Loucy (cell line): ENCODE measurements at regions not wholly inside any gene's neighbourhood (a gene's known extent, or its start where the extent isn't known, plus 50 kb on each side); places are given as distances from the start of the nearest gene placed in this dataset.

Experiments
- H2AFZ ChIP-seq: fragments of 200-600 bp; sonication (generic); 2 replicates; pipeline ENCODE4 v1.6.0; 2016; ENCODE audit warnings: antibody characterized with exemption, mild to moderate bottlenecking, low read length, moderate library complexity
- H3F3A ChIP-seq: fragments of 200-600 bp; 2 replicates; pipeline ENCODE4 v1.6.0; 2016; ENCODE audit warnings: antibody characterized with exemption, low read depth, mild to moderate bottlenecking
- H3K27me3 ChIP-seq: fragments of 200-600 bp; sonication (generic); 2 replicates; pipeline ENCODE4 v1.6.1; 2014; ENCODE audit warnings: low read length, mild to moderate bottlenecking; ENCODE audit not compliant: insufficient read depth, poor library complexity, severe bottlenecking
- H3K36me3 ChIP-seq: fragments of 200-600 bp; sonication (generic); 2 replicates; pipeline ENCODE4 v1.6.1; 2016; ENCODE audit warnings: low read length; ENCODE audit not compliant: insufficient read depth
- H3K4me1 ChIP-seq: fragments of 200-600 bp; sonication (generic); 2 replicates; pipeline ENCODE4 v1.5.1; 2014; ENCODE audit warnings: low read length, mild to moderate bottlenecking; ENCODE audit not compliant: insufficient read depth, poor library complexity, severe bottlenecking
- H3K4me2 ChIP-seq: fragments of 200-600 bp; sonication (generic); 2 replicates; pipeline ENCODE4 v1.6.0; 2014; ENCODE audit warnings: antibody characterized with exemption, low read length, low read depth, mild to moderate bottlenecking; ENCODE audit not compliant: poor library complexity, severe bottlenecking
- H3K4me3 ChIP-seq: fragments of 200-600 bp; sonication (generic); 2 replicates; pipeline ENCODE4 v1.5.1; 2014; ENCODE audit warnings: low read length, mild to moderate bottlenecking, mixed read lengths; ENCODE audit not compliant: poor library complexity, severe bottlenecking
- H3K79me2 ChIP-seq: fragments of 200-600 bp; sonication (generic); 2 replicates; pipeline ENCODE4 v1.6.1; 2014; ENCODE audit warnings: low read length; ENCODE audit not compliant: insufficient read depth
- H3K9ac ChIP-seq: fragments of 200-600 bp; sonication (generic); 2 replicates; pipeline ENCODE4 v1.6.0; 2014; ENCODE audit warnings: mild to moderate bottlenecking, low read depth, low read length, moderate library complexity; ENCODE audit not compliant: poor library complexity, severe bottlenecking
- H3K9me2 ChIP-seq: fragments of 200-600 bp; sonication (generic); replicated peaks from 2 replicates; pipeline ENCODE4 v1.6.1; 2016; ENCODE audit warnings: low read depth, low read length, mixed read lengths
- H3K9me3 ChIP-seq: fragments of 200-600 bp; sonication (generic); 2 replicates; pipeline ENCODE4 v1.6.1; 2014; ENCODE audit warnings: mild to moderate bottlenecking, antibody characterized with exemption, low read length, low read depth; ENCODE audit not compliant: insufficient read depth
- H4K20me1 ChIP-seq: fragments of 200-600 bp; sonication (generic); 2 replicates; pipeline ENCODE4 v1.6.0; 2014; ENCODE audit warnings: antibody characterized with exemption, low read length, mild to moderate bottlenecking; ENCODE audit not compliant: insufficient read depth, poor library complexity, severe bottlenecking
- EZH2phosphoT487 ChIP-seq: fragments of 200-600 bp; IDR thresholded peaks from 2 replicates; pipeline ENCODE4 v1.6.1; 2018; ENCODE audit warnings: antibody characterized with exemption, mild to moderate bottlenecking, moderate library complexity, borderline replicate concordance
- TF ChIP-seq, protein P1 (sequence below): fragments of 200-600 bp; sonication (generic); conservative IDR thresholded peaks from 2 replicates; pipeline ENCODE4 v1.5.1; 2014; ENCODE audit warnings: mild to moderate bottlenecking, antibody characterized with exemption, low read length

DNA sequence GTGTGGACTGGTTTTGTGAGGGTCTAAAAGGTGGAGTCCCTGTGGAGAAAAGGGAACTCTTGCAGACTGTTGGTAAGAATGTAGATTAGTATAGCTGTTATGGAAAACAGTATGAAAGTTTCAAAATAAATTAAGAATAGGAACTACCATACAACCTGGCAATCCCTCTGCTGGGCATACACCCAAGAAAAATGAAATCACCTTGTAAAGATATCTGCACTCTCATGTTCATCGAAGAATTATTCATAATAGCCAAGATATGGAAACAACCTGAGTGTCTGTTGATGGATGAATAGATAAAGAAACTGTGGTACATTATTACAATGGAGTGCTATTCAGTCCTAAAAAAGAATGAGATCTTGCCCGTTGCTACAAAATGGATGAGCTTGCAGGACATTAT, 109.6 kb downstream of the TBX19 start:
- Histone ChIP-seq H2AFZ (no peak overlapping the region), H4K20me1 (no peaks in the 10 kb centered on the region), H3K4me1 (peaks cover 6% of the 10 kb centered on the region), H3K9me3 (no peaks in the 10 kb centered on the region), H3K4me2 (no peak overlapping the region), H3K9ac (no peak overlapping the region), H3K9me2 (no peaks in the 10 kb centered on the region), H3K27me3 (no peaks in the 10 kb centered on the region), H3K36me3 (no peaks in the 10 kb centered on the region), H3K79me2 (no peaks in the 10 kb centered on the region), H3K4me3 (no peak overlapping the region), H3F3A (no peaks in the 10 kb centered on the region)
- TF ChIP-seq EZH2phosphoT487 = no peak
- TF ChIP-seq, protein P1, sequence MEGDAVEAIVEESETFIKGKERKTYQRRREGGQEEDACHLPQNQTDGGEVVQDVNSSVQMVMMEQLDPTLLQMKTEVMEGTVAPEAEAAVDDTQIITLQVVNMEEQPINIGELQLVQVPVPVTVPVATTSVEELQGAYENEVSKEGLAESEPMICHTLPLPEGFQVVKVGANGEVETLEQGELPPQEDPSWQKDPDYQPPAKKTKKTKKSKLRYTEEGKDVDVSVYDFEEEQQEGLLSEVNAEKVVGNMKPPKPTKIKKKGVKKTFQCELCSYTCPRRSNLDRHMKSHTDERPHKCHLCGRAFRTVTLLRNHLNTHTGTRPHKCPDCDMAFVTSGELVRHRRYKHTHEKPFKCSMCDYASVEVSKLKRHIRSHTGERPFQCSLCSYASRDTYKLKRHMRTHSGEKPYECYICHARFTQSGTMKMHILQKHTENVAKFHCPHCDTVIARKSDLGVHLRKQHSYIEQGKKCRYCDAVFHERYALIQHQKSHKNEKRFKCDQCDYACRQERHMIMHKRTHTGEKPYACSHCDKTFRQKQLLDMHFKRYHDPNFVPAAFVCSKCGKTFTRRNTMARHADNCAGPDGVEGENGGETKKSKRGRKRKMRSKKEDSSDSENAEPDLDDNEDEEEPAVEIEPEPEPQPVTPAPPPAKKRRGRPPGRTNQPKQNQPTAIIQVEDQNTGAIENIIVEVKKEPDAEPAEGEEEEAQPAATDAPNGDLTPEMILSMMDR = no peak

DNA sequence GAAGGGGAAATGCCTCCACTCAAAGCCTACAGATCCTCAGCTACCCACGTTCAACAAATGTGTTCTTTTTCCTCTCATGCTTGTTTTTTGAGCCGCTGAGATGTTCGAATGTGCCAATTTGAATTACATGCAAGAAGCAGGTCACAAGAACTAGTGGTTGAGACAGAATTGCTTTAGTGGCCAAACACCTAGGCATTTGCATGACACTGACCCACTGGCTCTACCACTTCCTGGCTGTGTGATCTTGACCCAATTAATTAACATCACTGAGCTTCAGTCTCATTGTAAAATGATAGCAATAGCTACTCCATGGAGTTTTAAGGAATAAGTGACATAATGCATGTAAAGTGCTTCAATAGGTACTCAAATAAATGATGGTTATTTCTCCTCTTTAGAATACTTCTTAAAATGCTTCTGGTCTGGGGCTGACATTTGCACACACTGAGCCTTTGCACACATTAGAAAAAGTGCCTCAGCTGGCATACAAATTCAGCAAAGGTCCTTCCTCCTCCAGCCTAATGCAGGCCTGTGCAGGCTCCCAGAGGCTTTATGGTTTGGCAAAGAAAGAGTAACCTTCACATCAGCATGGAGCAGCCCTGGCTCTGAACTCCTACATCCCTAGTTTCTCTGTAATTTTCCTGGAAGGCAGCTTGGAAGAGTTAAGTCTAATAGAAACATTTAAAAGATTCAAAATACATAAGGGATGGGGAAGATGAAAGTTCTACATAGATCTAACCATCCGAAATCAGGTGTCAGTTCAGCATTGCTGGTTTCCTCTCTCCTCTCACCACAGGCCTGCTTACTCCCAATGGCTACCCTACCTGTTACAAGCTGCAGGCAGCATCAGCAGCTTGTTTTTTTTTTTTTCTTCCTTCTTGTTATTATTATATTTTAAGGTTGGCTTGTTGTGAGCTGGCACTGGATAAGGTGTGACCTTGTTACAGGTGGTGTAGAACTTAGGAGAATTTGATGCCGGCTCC, 107.4 kb downstream of the TBX19 start:
- Histone ChIP-seq H4K20me1 (no peaks in the 10 kb centered on the region), H3F3A (no peaks in the 10 kb centered on the region), H3K4me2 (no peak overlapping the region), H3K79me2 (no peaks in the 10 kb centered on the region), H3K9me2 (no peaks in the 10 kb centered on the region), H3K4me3 (no peak overlapping the region), H3K9me3 (no peaks in the 10 kb centered on the region), H3K36me3 (no peaks in the 10 kb centered on the region), H3K4me1 (peaks cover 3% of the 10 kb centered on the region), H3K9ac (no peak overlapping the region), H3K27me3 (no peaks in the 10 kb centered on the region), H2AFZ (no peak overlapping the region)
- TF ChIP-seq EZH2phosphoT487 = no peak
- TF ChIP-seq, protein P1 = no peak

DNA sequence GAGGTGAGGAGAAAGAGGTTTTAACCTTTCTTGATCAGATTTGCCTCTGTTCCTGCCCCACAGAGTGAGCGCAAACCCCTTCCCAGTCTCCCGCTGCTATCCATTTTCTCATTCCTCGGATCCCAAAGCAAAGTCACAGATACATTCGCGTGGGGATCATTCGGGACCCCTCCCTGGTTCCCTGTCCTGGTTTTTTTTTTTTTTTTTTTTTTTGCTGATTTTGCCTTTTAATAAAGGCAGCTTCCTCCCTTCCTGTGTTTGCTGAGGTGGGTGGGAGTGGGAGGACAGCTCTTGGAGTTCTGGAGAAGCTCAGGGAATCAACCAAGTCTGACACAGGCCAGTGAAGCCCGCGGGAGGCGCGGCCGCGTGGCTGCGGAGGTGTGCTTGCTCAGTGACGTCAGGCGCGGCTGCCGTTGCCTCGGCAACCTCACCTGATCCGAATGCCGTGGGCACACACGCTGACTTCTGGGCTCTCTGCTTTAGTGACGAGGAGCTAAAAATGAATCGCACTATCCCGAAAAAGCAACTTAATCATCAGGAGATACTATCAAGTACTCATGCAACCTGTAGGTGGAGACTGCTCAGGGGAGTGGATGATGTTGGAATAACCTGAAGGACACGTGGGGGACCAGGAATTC, 106.4 kb downstream of the TBX19 start:
- no peaks in the 10 kb centered on the region for H3K4me1 ChIP-seq
- H3K36me3 ChIP-seq = no peaks in the 10 kb centered on the region
- no peak overlapping the region for H2AFZ ChIP-seq
- H3K4me3 ChIP-seq = no peak overlapping the region
- H3F3A ChIP-seq = no peaks in the 10 kb centered on the region
- H3K4me2 ChIP-seq = no peak overlapping the region
- H3K27me3 ChIP-seq = no peaks in the 10 kb centered on the region
- no peaks in the 10 kb centered on the region for H3K9me3 ChIP-seq
- no peaks in the 10 kb centered on the region for H3K79me2 ChIP-seq
- H3K9ac ChIP-seq = no peak overlapping the region
- no peak for TF ChIP-seq EZH2phosphoT487
- TF ChIP-seq, protein P1 = no peak
- H3K9me2 ChIP-seq = no peaks in the 10 kb centered on the region
- H4K20me1 ChIP-seq = no peaks in the 10 kb centered on the region
